ENCODE measurements at regions not wholly inside any gene's neighbourhood (a gene's known extent, or its start where the extent isn't known, plus 50 kb on each side); places are given as distances from the start of the nearest gene placed in this dataset.

GRCh38 chr5:133820507-133820906 is 147.9 kb downstream of the C5orf15 start:
- intact Hi-C loops (cut with micrococcal nuclease; ENCODE audit: unreplicated experiment), result no loop called here
- ChIA-PET CTCF (ENCODE audit: unreplicated experiment) (no interaction called here), POLR2A (interaction anchor here (0.7 kb wide), 1 partner anchor 404 kb away, joined by 3 read pairs; no protein-coding TSS in a partner anchor)
- TF ChIP-seq CTCF (conservative IDR thresholded peaks at IDR 0.05; ENCODE audit: low read length), result no peak
- Histone ChIP-seq H3K36me3 (ENCODE audit: insufficient read depth, low read length) (no peaks in the 10 kb centered on the region), H3K79me2 (ENCODE audit: insufficient read depth, low read depth, low read length) (no peaks in the 10 kb centered on the region), H3K4me3 (ENCODE audit: low read depth, low read length, poor library complexity, severe bottlenecking) (no peak overlapping the region), H3K4me1 (ENCODE audit: insufficient read depth, low read length, poor library complexity, severe bottlenecking) (no peaks in the 10 kb centered on the region), H3K27ac (ENCODE audit: low read depth, low read length, poor library complexity, severe bottlenecking) (no peak overlapping the region), H3K9me3 (ENCODE audit: low read length) (no peaks in the 10 kb centered on the region), H4K20me1 (ENCODE audit: insufficient read depth, low read length) (no peaks in the 10 kb centered on the region), H3K9me2 (ENCODE audit: insufficient read depth, low read length) (no peaks in the 10 kb centered on the region), H2AFZ (ENCODE audit: low read length) (no peak overlapping the region), H3K4me2 (ENCODE audit: low read length) (no peak overlapping the region)
- DNase-seq (ENCODE audit: low spot score), result no peak
- no TSS peak for BruUV-seq (replicated peaks)

GRCh38 chr5:133819977-133820471 is 148.4 kb downstream of the C5orf15 start:
- TF ChIP-seq CTCF (conservative IDR thresholded peaks at IDR 0.05; ENCODE audit: low read length), result no peak
- no peak for TF ChIP-seq EZH2phosphoT487 (IDR thresholded peaks at IDR 0.05; ENCODE audit: borderline replicate concordance, low read depth, low read length)
- ChIA-PET POLR2A (no interaction called here), CTCF (ENCODE audit: unreplicated experiment) (no interaction called here)
- Histone ChIP-seq H3K4me2 (ENCODE audit: low read length) (no peak overlapping the region), H3K79me2 (ENCODE audit: insufficient read depth, low read depth, low read length) (no peaks in the 10 kb centered on the region), H3K27ac (ENCODE audit: low read depth, low read length, poor library complexity, severe bottlenecking) (no peak overlapping the region), H3K36me3 (ENCODE audit: insufficient read depth, low read length) (no peaks in the 10 kb centered on the region), H3K4me1 (ENCODE audit: insufficient read depth, low read length, poor library complexity, severe bottlenecking) (no peaks in the 10 kb centered on the region), H3K9me2 (ENCODE audit: insufficient read depth, low read length) (no peaks in the 10 kb centered on the region), H3K4me3 (ENCODE audit: low read depth, low read length, poor library complexity, severe bottlenecking) (no peak overlapping the region), H2AFZ (ENCODE audit: low read length) (no peak overlapping the region), H4K20me1 (ENCODE audit: insufficient read depth, low read length) (no peaks in the 10 kb centered on the region), H3K9me3 (ENCODE audit: low read length) (no peaks in the 10 kb centered on the region)
- intact Hi-C loops (cut with micrococcal nuclease; ENCODE audit: unreplicated experiment), result no loop called here
- no peak for DNase-seq (ENCODE audit: low spot score)
- BruUV-seq (replicated peaks), result no TSS peak

GRCh38 chr5:133818869-133819600 is 149.4 kb downstream of the C5orf15 start:
- H3K79me2 ChIP-seq (ENCODE audit: insufficient read depth, low read depth, low read length), result no peaks in the 10 kb centered on the region
- DNase-seq (ENCODE audit: low spot score), result no peak
- no peaks in the 10 kb centered on the region for H3K36me3 ChIP-seq (ENCODE audit: insufficient read depth, low read length)
- no peak overlapping the region for H2AFZ ChIP-seq (ENCODE audit: low read length)
- CTCF ChIA-PET (ENCODE audit: unreplicated experiment), result no interaction called here
- intact Hi-C loops (cut with micrococcal nuclease; ENCODE audit: unreplicated experiment), result no loop called here
- H3K4me2 ChIP-seq (ENCODE audit: low read length), result no peak overlapping the region
- POLR2A ChIA-PET, result no interaction called here
- TF ChIP-seq EZH2phosphoT487 (IDR thresholded peaks at IDR 0.05; ENCODE audit: borderline replicate concordance, low read depth, low read length) (no peak), CTCF (conservative IDR thresholded peaks at IDR 0.05; ENCODE audit: low read length) (no peak)
- no peaks in the 10 kb centered on the region for H3K9me2 ChIP-seq (ENCODE audit: insufficient read depth, low read length)
- H3K4me3 ChIP-seq (ENCODE audit: low read depth, low read length, poor library complexity, severe bottlenecking), result no peak overlapping the region
- no peaks in the 10 kb centered on the region for H3K4me1 ChIP-seq (ENCODE audit: insufficient read depth, low read length, poor library complexity, severe bottlenecking)
- no peaks in the 10 kb centered on the region for H3K9me3 ChIP-seq (ENCODE audit: low read length)
- no peaks in the 10 kb centered on the region for H4K20me1 ChIP-seq (ENCODE audit: insufficient read depth, low read length)
- no peak overlapping the region for H3K27ac ChIP-seq (ENCODE audit: low read depth, low read length, poor library complexity, severe bottlenecking)
- no TSS peak for BruUV-seq (replicated peaks)

All from OCI-LY7 (cell line).